Loucy (cell line): ENCODE measurements at regions not wholly inside any gene's neighbourhood (a gene's known extent, or its start where the extent isn't known, plus 50 kb on each side); places are given as distances from the start of the nearest gene placed in this dataset.

ENCODE experiments used
- CTCF ChIP-seq: fragments of 200-600 bp; sonication (generic); conservative IDR thresholded peaks from 2 replicates; pipeline ENCODE4 v1.5.1; 2014; ENCODE audit warnings: mild to moderate bottlenecking, antibody characterized with exemption, low read length
- EZH2phosphoT487 ChIP-seq: fragments of 200-600 bp; IDR thresholded peaks from 2 replicates; pipeline ENCODE4 v1.6.1; 2018; ENCODE audit warnings: antibody characterized with exemption, mild to moderate bottlenecking, moderate library complexity, borderline replicate concordance

DNA sequence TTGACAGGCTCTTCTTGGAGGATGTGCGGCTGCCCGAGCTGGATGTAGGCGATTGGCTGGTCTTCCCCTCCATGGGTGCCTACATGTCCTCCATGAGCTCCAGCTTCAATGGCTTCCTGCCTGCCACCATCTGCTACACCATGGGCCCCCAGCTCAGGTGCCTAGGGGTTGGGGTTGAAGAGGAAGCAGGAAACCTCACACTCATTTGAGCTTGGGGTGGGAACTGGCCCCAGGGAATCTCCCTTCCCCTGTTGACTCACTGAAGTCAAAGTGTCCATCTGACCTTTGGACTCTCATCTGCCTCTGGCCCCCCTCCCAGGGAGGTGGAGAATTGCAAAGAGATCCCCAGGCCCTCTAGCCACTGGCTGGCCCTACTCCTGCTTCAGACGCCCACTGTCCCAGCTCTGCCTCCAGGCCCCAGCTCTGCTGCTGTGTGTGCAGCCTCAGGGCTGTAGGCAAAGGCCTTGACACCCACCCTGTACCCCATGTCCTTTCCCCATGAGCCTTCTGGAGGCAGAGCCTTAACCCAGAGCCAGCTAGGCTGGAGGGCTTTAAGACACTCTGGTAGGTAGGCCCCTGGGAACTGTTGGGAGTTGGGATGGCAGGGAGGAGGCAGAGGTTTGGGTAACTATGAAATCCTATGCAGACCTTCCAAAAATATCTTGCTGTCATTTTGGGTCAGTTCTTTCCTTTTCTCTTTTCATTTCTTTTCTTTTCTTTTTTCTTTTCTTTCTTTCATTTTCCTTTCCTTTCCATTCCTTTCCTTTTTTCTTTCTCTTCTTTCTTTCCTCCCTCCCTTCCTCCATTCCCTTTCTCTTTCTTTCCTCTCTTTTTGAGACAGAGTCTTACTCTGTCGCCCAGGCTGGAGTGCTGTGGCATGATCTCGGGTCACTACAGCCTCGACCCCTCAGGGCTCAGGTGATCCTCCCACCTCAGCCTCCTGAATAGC is 66.9 kb upstream of the TINAGL1 start:
- TF ChIP-seq CTCF (no peak), EZH2phosphoT487 (no peak)
